Erythroblast (primary cell): ENCODE measurements at regions not wholly inside any gene's neighbourhood (a gene's known extent, or its start where the extent isn't known, plus 50 kb on each side); places are given as distances from the start of the nearest gene placed in this dataset.

Source experiments
- GATA1 ChIP-seq: IDR thresholded peaks from 2 replicates; pipeline ENCODE4 v1.6.1; 2011; ENCODE audit warnings: low read depth, mild to moderate bottlenecking, control low read depth, low read length, moderate library complexity
- POLR2A ChIP-seq: IDR thresholded peaks from 2 replicates; pipeline ENCODE4 v1.6.1; 2011; ENCODE audit warnings: mild to moderate bottlenecking, low read length

- no peak for TF ChIP-seq POLR2A
- TF ChIP-seq GATA1, result no peak
These were observed 138.9 kb upstream of the RAI14 start for GRCh38 chr5:34517249-34517648.
